Psoas muscle (tissue), 7 donors: ENCODE measurements at regions not wholly inside any gene's neighbourhood (a gene's known extent, or its start where the extent isn't known, plus 50 kb on each side); places are given as distances from the start of the nearest gene placed in this dataset.
A peak's percentile ranks its signal among the peaks of the same experiment; 100 is the strongest.

Experiments used
- ATAC-seq, 4 donors: fragments of 200-7000 bp; cut with Tn5 transposase; one replicate each; pipeline ENCODE4 v1.9.1; 2020; ENCODE audit warnings: moderate library complexity in 3 of 4, mild to moderate bottlenecking in 2 of 4
- DNase-seq, 2 donors: peaks; one replicate each; pipeline ENCODE4 v3.0.0-alpha.2; 2020
- H3K27ac ChIP-seq: fragments of 200-600 bp; one replicate; pipeline ENCODE4 v1.8.0; 2022
- H3K27me3 ChIP-seq, 3 donors: fragments of 200-600 bp in 1 of 3; one replicate each; pipeline versions ENCODE4 v1.6.1 to v1.8.0; 2013 to 2022; ENCODE audit warnings: low read length in 2 of 3, mild to moderate bottlenecking in 2 of 3, moderate library complexity in 1 of 3; ENCODE audit not compliant: insufficient read depth in 3 of 3
- H3K36me3 ChIP-seq, 2 donors: fragments of 200-600 bp in 1 of 2; one replicate each; pipeline versions ENCODE4 v1.6.1 to v1.8.0; 2013 to 2022; ENCODE audit warnings: low read depth in 1 of 2, mild to moderate bottlenecking in 1 of 2, moderate library complexity in 1 of 2; ENCODE audit not compliant: insufficient read depth in 1 of 2
- H3K4me1 ChIP-seq: fragments of 200-600 bp; one replicate; pipeline ENCODE4 v1.8.0; 2022
- H3K4me3 ChIP-seq: fragments of 200-600 bp; one replicate; pipeline ENCODE4 v1.8.0; 2022; ENCODE audit warnings: mild to moderate bottlenecking
- H3K9me3 ChIP-seq: fragments of 200-600 bp; one replicate; pipeline ENCODE4 v1.8.0; 2022
- WGBS, 3 donors: extraction: QIAGEN DNeasy Blood & Tissue Kit; methylation state at CpG; one replicate each; pipeline versions ENCODE4 v1.1.6 to v1.1.7; 2013; 5-methylcytosine and 5-hydroxymethylcytosine counted together
- intact Hi-C, 2 donors: fragments of 100-400 bp; cut with DNase I; formaldehyde crosslinking; loops; one replicate each; pipeline versions ENCODE4 v1.11.0 to v1.14.2; 2022
- TF ChIP-seq, protein P1 (sequence below): fragments of 200-600 bp; IDR thresholded peaks from one replicate; pipeline ENCODE4 v1.8.0; 2022; ENCODE audit warnings: antibody characterized with exemption
- donor health status: healthy with polysubstance abuse.
- donor health status: DM: no; HTN: no; CAD: no; lungs with moderate emphysema.
- donor health status: Bipolar disorder and iron deficiency.
- donor health status: healthy.
- donor health status: DM: yes; HTN: yes; CAD: no.
- donor health status: DM: no; HTN: no; CAD: no.
- donor health status: DM: yes; HTN: yes; CAD: no.

DNA sequence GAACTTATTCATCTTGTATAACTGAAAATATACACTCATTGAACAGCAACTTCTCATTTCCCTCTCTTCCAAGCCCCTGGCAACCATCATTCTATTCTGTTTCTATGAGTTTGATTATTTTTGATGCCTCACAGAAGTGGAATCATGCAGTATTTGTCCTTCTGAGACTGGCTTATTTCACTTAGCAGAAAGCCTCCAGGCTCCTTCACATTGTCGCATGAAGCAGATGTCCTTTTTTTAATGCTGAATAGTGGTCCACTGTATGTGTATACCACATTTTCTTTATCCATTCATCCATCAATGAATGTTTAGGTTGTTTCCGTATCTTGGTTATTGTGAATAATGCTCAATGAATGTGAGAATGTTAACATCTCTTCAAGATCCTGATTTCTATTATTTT lies 238.2 kb upstream of the KLF14 start:
- intact Hi-C loops, result no loop called here
- peaks cover 15% of the 10 kb centered on the region for H3K4me1 ChIP-seq
- no peak for DNase-seq
- WGBS, 3 donors, result 98 to 100% (median 98%) methylated on average over 2 of the region's 2 CpGs
- H3K27ac ChIP-seq, result no peak overlapping the region
- no peaks in the 10 kb centered on the region for H3K9me3 ChIP-seq
- peaks cover 2 to 29% of the 10 kb centered on the region in 2 donors for H3K36me3 ChIP-seq
- no peak for ATAC-seq
- no peak overlapping the region for H3K4me3 ChIP-seq
- no peaks in the 10 kb centered on the region for H3K27me3 ChIP-seq
- TF ChIP-seq, protein P1, sequence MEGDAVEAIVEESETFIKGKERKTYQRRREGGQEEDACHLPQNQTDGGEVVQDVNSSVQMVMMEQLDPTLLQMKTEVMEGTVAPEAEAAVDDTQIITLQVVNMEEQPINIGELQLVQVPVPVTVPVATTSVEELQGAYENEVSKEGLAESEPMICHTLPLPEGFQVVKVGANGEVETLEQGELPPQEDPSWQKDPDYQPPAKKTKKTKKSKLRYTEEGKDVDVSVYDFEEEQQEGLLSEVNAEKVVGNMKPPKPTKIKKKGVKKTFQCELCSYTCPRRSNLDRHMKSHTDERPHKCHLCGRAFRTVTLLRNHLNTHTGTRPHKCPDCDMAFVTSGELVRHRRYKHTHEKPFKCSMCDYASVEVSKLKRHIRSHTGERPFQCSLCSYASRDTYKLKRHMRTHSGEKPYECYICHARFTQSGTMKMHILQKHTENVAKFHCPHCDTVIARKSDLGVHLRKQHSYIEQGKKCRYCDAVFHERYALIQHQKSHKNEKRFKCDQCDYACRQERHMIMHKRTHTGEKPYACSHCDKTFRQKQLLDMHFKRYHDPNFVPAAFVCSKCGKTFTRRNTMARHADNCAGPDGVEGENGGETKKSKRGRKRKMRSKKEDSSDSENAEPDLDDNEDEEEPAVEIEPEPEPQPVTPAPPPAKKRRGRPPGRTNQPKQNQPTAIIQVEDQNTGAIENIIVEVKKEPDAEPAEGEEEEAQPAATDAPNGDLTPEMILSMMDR, result no peak

DNA sequence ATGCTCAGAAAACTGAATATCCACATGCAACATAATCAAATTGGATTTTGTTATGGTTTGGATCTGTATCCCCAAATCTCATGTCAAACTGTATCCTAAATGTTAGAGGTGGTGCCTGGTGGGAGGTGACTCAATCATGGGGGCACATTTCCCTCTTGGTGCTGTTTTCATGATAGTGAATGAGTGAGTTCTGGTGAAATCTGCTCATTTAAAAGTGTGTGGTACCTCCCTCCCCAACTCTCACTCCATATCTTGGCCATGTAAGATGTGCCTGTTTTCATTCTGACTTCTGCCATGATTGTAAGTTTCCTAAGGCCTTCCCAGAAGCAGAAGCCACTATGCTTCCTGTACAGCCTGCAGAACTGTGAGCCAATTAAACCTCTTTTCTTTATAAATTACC lies 239.6 kb upstream of the KLF14 start:
- H3K4me3 ChIP-seq, result no peak overlapping the region
- DNase-seq, result no peak
- intact Hi-C loops, result no loop called here
- H3K27ac ChIP-seq, result no peak overlapping the region
- H3K27me3 ChIP-seq, result no peaks in the 10 kb centered on the region
- no peaks in the 10 kb centered on the region for H3K9me3 ChIP-seq
- H3K36me3 ChIP-seq, result peaks cover 2 to 23% of the 10 kb centered on the region in 2 donors
- TF ChIP-seq, protein P1, result no peak
- peaks cover 10% of the 10 kb centered on the region for H3K4me1 ChIP-seq
- ATAC-seq, result no peak

DNA sequence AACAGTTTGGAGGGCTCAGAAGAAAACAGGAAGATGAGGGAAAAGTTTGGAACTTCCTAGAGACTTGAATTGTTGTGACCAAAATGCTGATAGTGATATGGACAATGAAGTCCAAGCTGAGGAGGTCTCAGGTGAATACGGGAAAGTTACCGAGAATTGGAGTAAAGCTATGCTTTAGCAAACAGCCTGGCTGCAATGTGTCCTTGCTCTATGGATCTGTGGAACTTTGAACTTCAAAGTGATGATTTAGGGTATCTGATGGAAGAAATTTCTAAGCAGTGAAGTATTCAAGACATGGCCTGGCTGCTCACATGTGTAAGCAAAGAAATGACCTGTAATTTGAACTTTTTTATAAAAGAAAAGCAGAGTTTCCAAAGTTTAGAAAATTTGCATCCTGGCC lies 240.2 kb upstream of the KLF14 start:
- peaks cover 2 to 28% of the 10 kb centered on the region in 2 donors for H3K36me3 ChIP-seq

DNA sequence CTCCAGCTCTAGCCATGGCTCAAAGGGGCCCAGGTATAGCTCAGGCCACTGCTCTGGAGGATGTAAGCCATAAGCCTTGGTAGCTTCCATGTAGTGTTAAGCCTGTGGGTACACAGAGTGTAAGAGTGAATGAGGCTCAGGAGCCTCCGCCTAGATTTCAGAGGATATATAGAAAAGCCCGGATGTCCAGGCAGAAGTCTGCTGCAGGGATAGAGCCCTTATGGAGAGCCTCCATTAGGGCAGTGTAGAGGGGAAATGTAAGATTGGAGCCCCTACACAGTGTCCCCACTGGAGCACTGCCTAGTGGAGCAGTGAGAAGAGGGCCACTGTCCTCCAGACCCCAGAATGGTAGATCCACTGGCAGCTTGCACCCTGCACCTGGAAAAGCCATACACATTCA lies 240.8 kb upstream of the KLF14 start:
- no peak for DNase-seq
- H3K4me1 ChIP-seq, result peaks cover 19% of the 10 kb centered on the region
- H3K4me3 ChIP-seq, result no peak overlapping the region
- H3K27ac ChIP-seq, result peak overlapping the region; percentile 20
- peak in 2 of 4 donors; percentile 2 to 17 for ATAC-seq
- TF ChIP-seq, protein P1, result no peak
- intact Hi-C loops, result no loop called here
- 97 to 100% (median 97%) methylated on average over 2 of the region's 2 CpGs for WGBS, 3 donors
- H3K36me3 ChIP-seq, result peaks cover 2 to 30% of the 10 kb centered on the region in 2 donors
- no peaks in the 10 kb centered on the region for H3K27me3 ChIP-seq
- H3K9me3 ChIP-seq, result no peaks in the 10 kb centered on the region

More for the DNA sequence above, 240.2 kb upstream of the KLF14 start:
- Histone ChIP-seq H3K4me1 (peaks cover 13% of the 10 kb centered on the region), H3K4me3 (no peak overlapping the region), H3K9me3 (no peaks in the 10 kb centered on the region), H3K27me3 (no peaks in the 10 kb centered on the region), H3K27ac (no peak overlapping the region)
- TF ChIP-seq, protein P1, result no peak
- intact Hi-C loops, result no loop called here
- ATAC-seq (no peak), DNase-seq (no peak)
- WGBS, 3 donors, result 96 to 100% (median 98%) methylated on average over 2 of the region's 2 CpGs

DNA sequence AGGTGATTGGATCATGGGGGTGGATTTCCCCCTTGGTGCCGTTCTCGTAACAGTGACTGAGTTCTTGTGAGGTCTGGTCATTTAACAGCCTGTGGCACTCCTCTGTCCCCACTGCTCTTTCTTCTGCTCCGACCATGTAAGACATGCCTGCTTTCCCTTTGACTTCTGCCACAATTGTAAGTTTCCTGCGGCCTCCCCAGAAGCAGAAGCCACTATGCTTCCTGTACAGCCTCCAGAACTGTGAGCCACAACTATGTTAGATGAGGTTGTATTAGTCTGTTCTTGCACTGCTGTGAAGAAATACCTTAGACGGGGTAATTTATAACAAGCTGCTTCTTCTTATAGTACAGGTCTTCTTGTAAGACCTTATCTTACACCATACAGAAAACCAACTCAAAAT lies 241.7 kb upstream of the KLF14 start:
- Histone ChIP-seq H3K9me3 (no peaks in the 10 kb centered on the region), H3K27me3 (no peaks in the 10 kb centered on the region), H3K4me1 (peaks cover 11% of the 10 kb centered on the region), H3K36me3 (peaks cover 2 to 37% of the 10 kb centered on the region in 2 donors), H3K4me3 (no peak overlapping the region), H3K27ac (peak overlapping the region; percentile 6)
- ATAC-seq (peak in 3 of 4 donors; percentile 17 to 32 (median 19)), DNase-seq (no peak)
- TF ChIP-seq, protein P1, result no peak
- intact Hi-C loops, result no loop called here
- 72 to 93% (median 82%) methylated on average over 5 of the region's 5 CpGs for WGBS, 3 donors
